Fibroblast of skin of left quadriceps (primary cell): ENCODE measurements at regions not wholly inside any gene's neighbourhood (a gene's known extent, or its start where the extent isn't known, plus 50 kb on each side); places are given as distances from the start of the nearest gene placed in this dataset.

Source experiments
- DNase-seq, 2 experiments: peaks; one replicate each; pipeline ENCODE4 v3.0.0-alpha.2; 2013; ENCODE audit warnings: low read depth in 2 of 2

DNA sequence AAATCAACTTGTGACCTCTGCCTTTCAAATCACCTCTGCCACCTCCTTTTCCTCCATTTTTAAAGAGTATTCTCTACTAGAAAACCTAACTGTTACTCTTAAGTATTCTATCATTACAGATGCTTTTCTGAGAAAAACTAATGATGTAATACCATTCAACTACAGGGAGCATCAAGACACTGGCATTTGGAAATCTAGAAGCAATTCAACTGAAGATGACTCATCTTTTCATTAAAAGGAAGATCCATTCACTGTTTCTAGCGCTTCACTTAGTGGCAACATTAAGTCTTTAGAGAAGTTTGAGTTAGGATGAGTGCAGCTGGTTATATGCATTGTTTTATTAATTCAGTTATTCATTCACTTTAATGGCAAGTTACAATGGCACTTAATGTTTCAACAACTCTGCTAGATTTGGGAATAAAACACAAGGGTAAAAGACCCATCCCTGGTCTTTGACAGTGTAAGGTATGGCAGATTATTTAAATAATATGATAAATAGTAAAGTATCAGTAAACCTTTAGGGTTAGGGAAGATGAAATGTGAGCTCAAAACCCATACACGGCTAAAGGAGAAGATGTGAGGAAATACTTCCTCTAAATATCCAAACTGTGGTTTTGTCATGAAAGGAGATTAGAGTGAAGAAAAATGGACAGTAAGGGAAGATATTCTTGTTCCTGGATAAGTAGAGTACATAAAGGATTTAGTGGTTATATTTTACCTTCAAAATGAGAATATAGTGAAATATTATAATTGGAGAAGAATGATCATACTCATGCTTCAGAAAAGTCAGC lies 61.7 kb downstream of the KCNJ2 start:
- no peak for DNase-seq

GRCh38 chr17:70232466-70232865 lies 63.1 kb downstream of the KCNJ2 start:
- no peak for DNase-seq

DNA sequence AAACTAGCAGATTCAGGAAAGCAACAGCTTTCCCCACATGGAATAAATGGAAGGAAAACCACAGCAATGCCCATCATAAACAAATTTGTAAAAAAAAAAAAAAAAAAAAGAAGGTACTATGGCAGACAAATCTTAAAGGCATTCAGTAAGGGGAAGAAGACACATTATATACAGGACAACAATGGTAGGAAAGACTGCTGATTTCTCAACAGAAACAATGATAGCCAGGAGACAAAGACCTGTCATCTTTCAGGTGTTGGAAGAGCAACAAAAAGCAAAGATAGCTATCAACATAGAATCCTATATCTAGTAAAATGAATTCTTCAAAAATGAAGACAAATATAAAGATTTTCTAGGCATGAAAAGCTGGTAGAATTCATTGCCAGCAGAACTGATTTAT lies 65.9 kb downstream of the KCNJ2 start:
- no peak for DNase-seq

- DNase-seq: no peak
Observed at GRCh38 chr17:70238228-70238627, 68.9 kb downstream of the KCNJ2 start.

DNA sequence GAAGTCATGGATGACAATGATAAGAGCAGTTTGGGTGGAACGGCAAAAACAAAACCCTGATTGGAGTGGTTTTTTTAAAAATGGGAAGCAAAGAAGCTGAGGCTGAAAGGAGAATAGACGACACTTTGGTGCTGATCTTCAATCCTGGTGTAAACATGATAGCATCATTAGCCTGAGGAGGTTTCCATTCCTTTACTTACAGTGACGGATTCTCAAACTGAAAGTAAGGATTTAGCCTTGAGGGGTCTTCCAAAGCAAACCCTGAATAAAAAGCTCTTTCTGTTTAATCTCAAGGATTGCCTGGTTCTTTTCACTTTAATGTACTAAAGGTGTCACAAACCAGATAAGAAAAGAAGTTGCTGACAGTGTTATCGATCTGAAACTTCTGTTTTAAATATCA lies 69.3 kb downstream of the KCNJ2 start:
- DNase-seq: no peak

DNA sequence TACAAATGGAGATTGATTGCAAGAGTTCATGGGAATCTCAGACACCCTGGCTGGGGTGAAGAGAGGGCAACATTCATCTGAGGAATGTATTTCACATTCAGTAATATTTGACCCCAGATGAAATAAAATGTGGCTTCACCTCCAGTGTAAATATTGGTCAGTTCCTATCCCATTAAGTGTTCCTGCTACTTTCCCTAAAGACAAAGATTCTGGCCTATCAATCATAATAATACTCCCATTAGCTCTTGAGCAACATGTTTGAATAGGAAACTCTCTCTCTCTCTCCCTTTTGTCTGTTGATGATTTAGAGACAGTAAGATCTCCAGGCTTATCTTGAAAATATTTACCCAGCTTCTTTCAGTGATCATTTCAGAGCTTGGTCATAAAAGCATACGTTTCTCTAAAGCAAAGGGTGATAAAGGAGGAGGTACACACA lies 70.1 kb downstream of the KCNJ2 start:
- DNase-seq: no peak

DNA sequence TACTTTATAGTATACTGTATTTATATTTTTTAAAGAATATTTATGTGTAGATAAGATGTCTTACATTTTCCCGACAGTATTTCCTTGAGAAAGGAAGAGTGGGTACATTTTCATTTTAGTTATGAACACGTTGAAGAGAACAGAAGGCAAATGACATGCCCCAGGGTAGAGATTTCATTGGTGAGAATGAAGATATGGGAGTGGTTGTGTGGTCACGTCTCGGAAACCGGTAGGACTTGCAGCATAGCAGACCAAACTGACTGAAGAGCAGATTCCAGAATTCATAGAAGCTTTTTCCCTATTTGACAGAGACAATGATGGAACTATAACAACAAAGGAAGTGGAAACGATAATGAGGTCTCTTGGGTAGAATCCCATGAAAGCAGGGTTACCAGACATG lies 71.7 kb downstream of the KCNJ2 start:
- no peak for DNase-seq

GRCh38 chr17:70242781-70243437 lies 73.6 kb downstream of the KCNJ2 start:
- DNase-seq: no peak

GRCh38 chr17:70251706-70252105 lies 82.4 kb downstream of the KCNJ2 start:
- DNase-seq: no peak

DNA sequence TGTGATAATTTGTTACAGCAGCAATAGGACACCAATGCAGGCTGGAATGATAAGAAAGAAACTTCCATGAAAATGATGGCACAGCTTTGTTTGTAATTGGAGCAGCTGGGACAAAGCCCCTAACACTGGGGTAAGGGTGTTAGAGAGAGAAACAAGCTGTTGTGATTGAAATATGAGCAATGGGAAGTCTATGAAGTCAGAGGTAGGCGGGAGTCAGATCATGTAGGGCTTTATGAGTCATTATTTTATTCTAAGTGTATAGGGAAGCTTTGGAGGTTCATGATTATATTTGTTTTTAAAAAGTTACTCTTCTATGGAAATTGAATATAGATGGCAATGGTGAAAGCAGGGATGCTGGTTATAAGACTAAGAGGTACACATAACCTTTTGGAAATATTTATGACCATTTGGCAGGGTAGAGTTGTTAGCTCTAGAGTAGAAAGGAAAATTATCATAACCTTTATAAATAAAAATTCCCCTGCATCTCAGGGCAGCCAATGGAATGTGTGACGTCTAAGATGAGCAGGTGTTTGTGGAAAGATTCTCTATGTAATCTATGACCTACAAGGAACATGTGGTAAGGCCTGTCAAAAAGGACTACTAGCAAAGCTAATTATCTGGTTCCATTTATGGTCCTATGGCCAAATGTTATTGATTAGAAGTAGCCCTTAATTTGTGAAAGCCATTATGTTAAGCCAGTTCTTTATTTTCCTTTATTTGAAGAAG lies 85.6 kb downstream of the KCNJ2 start:
- no peak for DNase-seq

GRCh38 chr17:70256751-70257150 lies 87.4 kb downstream of the KCNJ2 start:
- no peak for DNase-seq

GRCh38 chr17:70258465-70258864 lies 89.1 kb downstream of the KCNJ2 start:
- no peak for DNase-seq

- no peak for DNase-seq
Observed at GRCh38 chr17:70259400-70259799, 90.1 kb downstream of the KCNJ2 start.

- no peak for DNase-seq
Observed at GRCh38 chr17:70261170-70261569, 91.8 kb downstream of the KCNJ2 start.

DNA sequence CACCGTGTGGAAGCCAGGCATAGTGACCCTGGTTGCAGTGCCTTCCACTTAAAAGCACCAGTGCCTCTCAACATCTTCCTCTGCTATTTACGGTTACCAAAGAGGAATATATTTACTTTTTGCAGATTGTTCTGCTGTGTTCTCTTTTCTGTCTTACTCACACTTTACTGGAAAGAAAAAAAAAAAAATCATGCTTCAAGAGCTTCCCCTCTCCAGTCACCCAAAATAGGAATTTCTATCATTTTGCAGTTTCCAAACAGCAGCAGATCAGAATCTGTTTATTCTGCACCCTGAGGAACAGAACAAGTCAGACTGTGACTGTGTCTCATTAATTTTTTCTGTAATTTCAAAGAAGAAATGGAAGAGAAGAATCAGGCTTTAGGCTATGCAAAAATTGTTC lies 96.1 kb downstream of the KCNJ2 start:
- no peak for DNase-seq

- no peak for DNase-seq
Observed at GRCh38 chr17:70266394-70266793, 97.1 kb downstream of the KCNJ2 start.

DNA sequence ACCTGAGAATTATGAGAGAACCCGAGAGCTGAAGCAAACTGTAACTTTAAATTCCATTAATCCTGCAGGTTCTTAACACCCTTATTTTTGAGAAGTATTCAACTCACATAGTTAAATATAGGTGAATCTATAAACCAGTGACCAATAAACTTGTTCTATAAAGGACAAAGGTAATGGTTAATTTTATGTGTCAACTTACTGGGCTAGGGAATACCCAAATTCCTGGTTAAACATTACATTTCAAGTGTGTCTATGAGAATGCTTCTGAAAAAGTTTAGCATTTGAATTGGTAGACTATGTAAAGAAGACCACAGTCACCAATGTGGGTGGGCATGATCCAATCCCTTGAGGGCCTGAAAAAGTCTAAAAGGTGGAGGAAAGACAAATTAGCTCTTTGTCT lies 99.1 kb downstream of the KCNJ2 start:
- DNase-seq: no peak

GRCh38 chr17:70270554-70270953 lies 101.2 kb downstream of the KCNJ2 start:
- DNase-seq: no peak

DNA sequence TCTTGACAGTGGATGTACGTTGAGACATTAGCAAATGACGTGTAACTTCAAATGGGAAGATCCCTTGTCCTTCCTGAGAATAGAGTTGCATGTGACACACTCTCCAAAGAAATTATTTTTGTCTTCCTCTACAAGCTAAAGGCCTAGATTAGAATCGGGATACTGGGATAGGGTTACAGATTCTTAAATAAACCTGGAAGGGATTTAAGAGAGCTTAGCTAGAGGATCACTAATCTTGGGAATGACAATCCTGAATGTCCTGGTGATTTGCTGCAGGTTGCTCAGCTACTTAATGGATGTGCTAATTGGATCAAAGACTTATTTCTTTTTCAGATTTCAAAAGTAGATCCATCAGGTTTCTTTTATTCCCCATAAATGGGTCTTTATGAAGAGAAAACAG lies 101.9 kb downstream of the KCNJ2 start:
- no peak for DNase-seq

DNA sequence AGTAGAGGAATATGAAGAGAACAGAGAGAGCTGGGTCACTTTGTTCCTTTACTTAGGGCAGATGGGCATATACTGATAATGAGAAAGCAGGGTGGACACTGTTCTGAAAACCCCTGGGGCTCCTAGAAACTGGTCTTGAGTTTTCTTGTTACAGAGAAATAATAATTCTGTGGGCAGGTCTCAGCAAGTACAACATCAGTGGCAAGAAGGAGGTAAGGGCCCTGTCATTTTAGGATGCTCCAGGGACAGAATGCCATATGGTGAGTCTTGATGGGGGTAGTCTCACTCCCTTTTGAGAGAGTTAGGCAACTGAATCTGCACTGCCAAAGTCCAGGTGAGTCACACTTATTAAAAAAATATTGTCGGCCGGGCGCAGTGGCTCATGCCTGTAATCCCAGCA lies 102.3 kb downstream of the KCNJ2 start:
- DNase-seq: no peak

DNA sequence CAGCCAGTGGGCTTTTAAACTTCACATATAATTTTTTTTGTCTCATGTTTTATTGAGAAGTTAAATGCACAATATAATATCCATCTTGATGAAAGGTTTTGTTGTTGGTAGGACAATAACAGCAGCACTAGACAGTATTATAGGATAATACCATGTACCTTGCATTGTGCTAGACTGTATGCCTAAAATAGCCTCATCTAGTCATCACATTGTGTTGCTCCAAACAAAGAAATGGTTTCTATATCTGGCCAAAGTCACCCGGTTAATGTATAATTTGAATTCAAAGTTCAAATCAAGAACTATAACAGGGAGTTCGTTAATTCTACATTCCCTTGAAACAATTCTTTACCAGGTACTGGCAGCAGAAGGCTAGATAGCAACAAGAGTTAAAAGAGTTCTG lies 104.9 kb downstream of the KCNJ2 start:
- no peak for DNase-seq

DNA sequence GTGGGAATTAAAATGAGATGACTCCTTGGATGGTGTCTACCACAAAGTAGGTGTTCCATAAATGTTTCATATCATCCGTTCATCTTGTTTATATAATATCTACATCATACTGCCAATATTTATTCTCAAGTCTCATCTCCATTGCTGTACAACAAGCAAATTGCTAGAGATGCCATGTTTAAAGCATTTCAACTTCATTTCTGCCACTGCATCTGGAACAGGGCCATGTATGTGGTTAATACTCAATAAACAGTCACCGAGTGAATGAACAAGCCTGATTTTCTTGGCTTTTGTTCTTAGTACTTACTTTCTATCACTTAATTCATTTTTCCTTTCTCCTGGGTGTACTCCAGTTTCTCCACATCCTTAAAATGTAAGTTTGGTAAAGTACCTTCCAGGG lies 107.6 kb downstream of the KCNJ2 start:
- DNase-seq: no peak
